HG02642 (cell line): ENCODE measurements at regions not wholly inside any gene's neighbourhood (a gene's known extent, or its start where the extent isn't known, plus 50 kb on each side); places are given as distances from the start of the nearest gene placed in this dataset.

Source experiments
- ATAC-seq: cut with Tn5 transposase; IDR thresholded peaks from one replicate; pipeline ENCODE4 v1.9.1; 2021; ENCODE audit warnings: mild to moderate bottlenecking; ENCODE audit not compliant: unreplicated experiment, poor library complexity

GRCh38 chr19:30204721-30205120 lies 167.5 kb upstream of the ZNF536 start:
- ATAC-seq = no peak

DNA sequence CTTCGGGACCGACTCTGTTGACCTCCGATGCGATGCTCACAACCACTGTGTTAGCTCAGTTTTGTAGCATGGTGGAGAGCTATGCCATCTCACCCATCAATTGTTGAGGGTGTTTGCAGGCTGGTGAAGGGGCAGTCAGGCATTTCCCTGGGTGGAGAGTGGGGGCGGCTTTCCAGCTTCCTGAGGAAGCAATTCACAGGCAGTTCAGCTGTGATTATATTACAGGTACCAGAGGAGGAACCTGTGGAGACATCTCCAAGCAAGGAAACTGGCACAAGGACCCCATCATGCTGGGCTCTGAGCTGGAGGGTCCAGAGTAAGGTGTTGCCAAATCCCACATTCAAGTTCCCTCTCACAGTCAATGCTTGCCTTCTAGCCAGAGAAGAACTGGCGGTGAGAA lies 166.0 kb upstream of the ZNF536 start:
- ATAC-seq = no peak

DNA sequence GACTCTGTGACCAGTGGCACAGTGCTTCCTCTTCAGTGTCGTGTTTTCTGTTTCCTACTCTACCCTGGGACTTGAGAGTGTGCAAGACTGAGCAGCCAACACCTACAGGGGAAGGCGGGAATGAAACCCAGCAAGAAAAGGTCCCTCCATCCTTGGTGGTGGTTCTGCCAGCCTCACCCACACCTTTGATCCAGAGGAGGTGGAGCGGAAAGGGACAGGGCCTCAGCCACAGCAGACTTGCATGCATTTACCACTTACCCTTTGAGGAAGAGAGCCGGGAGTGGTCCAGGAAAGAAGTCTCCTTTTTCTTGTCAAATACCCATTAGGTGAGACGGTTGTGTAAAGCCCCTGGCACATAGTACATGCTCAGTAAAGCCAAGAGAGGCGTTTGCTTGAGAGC lies 164.8 kb upstream of the ZNF536 start:
- ATAC-seq = no peak

- ATAC-seq = no peak
These were observed 163.6 kb upstream of the ZNF536 start for GRCh38 chr19:30208436-30209060.

GRCh38 chr19:30209617-30210600 lies 162.3 kb upstream of the ZNF536 start:
- ATAC-seq = no peak

DNA sequence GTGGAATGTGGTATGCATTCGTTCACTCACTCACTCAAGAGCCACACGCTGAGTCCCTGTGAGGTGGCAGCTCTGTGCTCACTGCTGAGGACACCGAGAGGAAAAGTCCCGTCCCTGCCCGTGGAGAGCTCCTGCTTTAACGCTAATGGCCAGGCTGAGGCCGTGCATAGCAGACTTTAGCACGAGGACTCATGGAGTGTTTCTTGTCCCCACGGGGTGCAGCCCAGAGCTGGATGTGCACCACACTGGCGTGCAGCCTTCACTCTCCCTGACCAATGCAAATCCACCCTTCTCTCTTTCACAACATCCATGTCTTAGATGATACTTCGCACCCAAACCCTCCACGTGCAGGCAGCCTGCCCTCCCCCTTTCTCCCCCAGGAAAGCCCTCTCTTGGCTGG lies 159.6 kb upstream of the ZNF536 start:
- no peak for ATAC-seq

- no peak for ATAC-seq
These were observed 157.5 kb upstream of the ZNF536 start for GRCh38 chr19:30214651-30215051.

DNA sequence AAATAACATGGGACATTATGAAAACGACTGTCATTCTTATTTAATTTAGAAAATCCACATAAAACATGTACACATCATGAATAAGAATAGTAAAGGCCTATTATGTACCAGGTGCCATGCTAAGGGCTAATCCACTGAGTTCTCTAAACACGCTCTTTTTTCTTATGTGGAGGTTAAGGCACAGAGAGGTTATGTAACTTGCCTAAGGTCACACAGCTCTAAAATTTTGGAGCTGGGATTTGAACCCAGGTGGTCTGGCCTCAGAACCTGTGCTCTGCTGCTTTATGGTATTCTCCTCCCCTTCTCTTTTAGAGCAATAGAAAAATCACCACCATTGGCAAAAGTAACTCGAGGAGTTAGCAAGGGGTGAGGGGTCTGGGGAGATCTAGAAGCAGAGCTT lies 156.9 kb upstream of the ZNF536 start:
- no peak for ATAC-seq

GRCh38 chr19:30216453-30216852 lies 155.7 kb upstream of the ZNF536 start:
- ATAC-seq = no peak

DNA sequence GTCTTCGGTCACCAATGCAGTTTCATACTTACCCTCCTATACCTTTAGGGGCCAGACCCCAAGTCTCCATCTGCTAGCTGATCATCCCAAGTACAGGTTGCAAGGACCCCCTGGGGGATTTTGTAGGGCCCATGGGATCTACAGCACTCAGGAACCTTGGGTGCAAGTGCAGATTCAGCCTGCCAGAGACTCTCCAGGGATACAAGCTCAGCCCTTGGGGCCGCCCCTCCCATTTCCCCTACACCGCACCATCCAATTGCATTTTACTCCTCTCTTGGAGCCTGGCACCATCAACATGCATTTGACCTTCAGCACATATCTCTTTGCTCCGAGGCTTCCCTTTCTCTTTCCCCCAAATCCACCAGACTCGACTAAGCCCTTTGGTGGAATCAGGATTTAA lies 154.7 kb upstream of the ZNF536 start:
- no peak for ATAC-seq

- ATAC-seq = no peak
These were observed 152.5 kb upstream of the ZNF536 start for GRCh38 chr19:30219702-30220101.

- no peak for ATAC-seq
These were observed 151.0 kb upstream of the ZNF536 start for GRCh38 chr19:30221176-30221575.

GRCh38 chr19:30222428-30222873 lies 149.7 kb upstream of the ZNF536 start:
- no peak for ATAC-seq

DNA sequence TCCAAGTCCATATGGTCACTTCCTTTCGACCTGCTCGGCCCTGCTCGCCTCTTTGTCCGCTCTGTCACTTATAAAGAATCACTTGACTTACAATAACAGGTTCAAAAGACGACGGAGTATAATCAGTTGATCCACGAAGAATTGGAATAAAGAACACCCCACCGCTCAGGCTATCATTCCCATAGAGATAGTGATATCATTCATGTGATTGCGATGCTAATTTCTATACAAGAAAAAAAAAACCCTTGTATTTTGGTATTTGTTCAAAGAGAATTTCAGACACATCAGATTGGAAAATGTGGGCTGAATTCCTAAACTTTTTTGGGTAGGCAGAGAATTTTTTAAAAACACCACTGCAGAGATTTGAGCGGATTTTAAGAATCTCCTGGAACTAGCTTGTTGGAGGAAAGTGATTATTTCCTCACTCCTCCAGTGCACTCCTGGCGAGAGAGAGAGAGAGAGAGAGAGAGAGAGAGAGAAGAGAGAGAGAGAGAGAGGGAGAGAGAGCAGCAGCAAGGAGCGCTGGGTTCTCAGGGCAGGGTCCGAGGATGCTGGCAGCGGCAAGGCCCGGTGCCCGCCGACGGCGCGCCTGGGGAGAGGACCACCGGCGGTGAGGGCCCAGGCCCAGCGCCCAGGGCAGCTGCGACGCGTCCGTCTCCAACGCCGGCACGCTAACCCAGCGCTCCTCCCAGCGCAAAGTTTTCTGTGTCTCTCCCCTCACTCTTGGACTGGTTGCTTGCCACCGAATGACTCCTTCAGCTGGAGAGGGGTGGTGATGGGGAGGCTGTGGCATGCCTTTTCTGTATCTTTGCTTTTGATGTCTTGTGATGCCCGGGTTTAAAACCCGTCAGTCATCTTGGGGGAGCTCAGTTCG lies 149.0 kb upstream of the ZNF536 start:
- no peak for ATAC-seq

GRCh38 chr19:30223866-30224688 lies 148.1 kb upstream of the ZNF536 start:
- ATAC-seq = no peak

GRCh38 chr19:30224689-30225606 lies 147.2 kb upstream of the ZNF536 start:
- ATAC-seq = no peak

- ATAC-seq = no peak
These were observed 146.3 kb upstream of the ZNF536 start for GRCh38 chr19:30225676-30226463.

- ATAC-seq = no peak
These were observed 145.6 kb upstream of the ZNF536 start for GRCh38 chr19:30226464-30227011.
